WTC11 (cell line): ENCODE measurements at regions not wholly inside any gene's neighbourhood (a gene's known extent, or its start where the extent isn't known, plus 50 kb on each side); places are given as distances from the start of the nearest gene placed in this dataset.

ENCODE experiments used
- ATAC-seq: fragments of 200-7000 bp; cut with Tn5 transposase; 2 replicates; pipeline ENCODE4 v1.10.0; 2021; ENCODE audit warnings: mild to moderate bottlenecking, moderate library complexity
- CTCF ChIA-PET: fragments of 300-600 bp; sonication (Branson Sonifier 250); formaldehyde crosslinking; loops from one replicate; lab custom pipeline; 2021; ENCODE audit warnings: antibody characterized with exemption; lab: Charles Lee
- POLR2A ChIA-PET: fragments of 350-600 bp; sonication (Branson Sonifier 250); formaldehyde crosslinking; loops from one replicate; lab custom pipeline; 2021; ENCODE audit warnings: antibody characterized with exemption; lab: Charles Lee
- DNase-seq: peaks from one replicate; pipeline ENCODE4 v3.0.0; 2021; ENCODE audit warnings: low spot score
- H3K27ac Mint-ChIP-seq: 2 replicates; pipeline ENCODE4 v1.8.0; 2021; ENCODE audit warnings: mixed read lengths
- H3K27me3 Mint-ChIP-seq: 2 replicates; pipeline ENCODE4 v1.8.0; 2021; ENCODE audit warnings: low read depth, mild to moderate bottlenecking, moderate library complexity, mixed read lengths
- H3K36me3 Mint-ChIP-seq: 2 replicates; pipeline ENCODE4 v1.8.0; 2021; ENCODE audit warnings: mixed read lengths
- H3K4me1 Mint-ChIP-seq: 2 replicates; pipeline ENCODE4 v1.8.0; 2022; ENCODE audit warnings: mixed read lengths
- H3K4me3 Mint-ChIP-seq: 2 replicates; pipeline ENCODE4 v1.8.0; 2021; ENCODE audit warnings: mild to moderate bottlenecking, moderate library complexity, mixed read lengths
- H3K9me3 Mint-ChIP-seq: 2 replicates; pipeline ENCODE4 v1.8.0; 2021; ENCODE audit warnings: mixed read lengths
- EMX1 ChIP-seq: fragments of 250-450 bp; sonication (Bioruptor Pico); IDR thresholded peaks from 2 replicates; pipeline ENCODE4 v1.8.0; 2021; ENCODE audit warnings: mild to moderate bottlenecking
- FOXJ3 ChIP-seq: sonication (generic); formaldehyde crosslinking; IDR thresholded peaks from 2 replicates; pipeline ENCODE4 v1.9.0; 2021; ENCODE audit warnings: missing genetic modification reagents, mild to moderate bottlenecking, borderline replicate concordance
- FOXP1 ChIP-seq: sonication (generic); formaldehyde crosslinking; IDR thresholded peaks from 2 replicates; pipeline ENCODE4 v1.8.0; 2022; ENCODE audit warnings: missing genetic modification reagents, mild to moderate bottlenecking, moderate library complexity, borderline replicate concordance
- GABPB1 ChIP-seq: sonication (generic); formaldehyde crosslinking; IDR thresholded peaks from 2 replicates; pipeline ENCODE4 v1.8.1; 2023; ENCODE audit warnings: mild to moderate bottlenecking, missing genetic modification reagents
- GTF2I ChIP-seq: fragments of 250-450 bp; sonication (Bioruptor Pico); conservative IDR thresholded peaks from 2 replicates; pipeline ENCODE4 v1.4.0; 2021; ENCODE audit warnings: mild to moderate bottlenecking
- IRF2 ChIP-seq: sonication (generic); formaldehyde crosslinking; IDR thresholded peaks from 2 replicates; pipeline ENCODE4 v1.8.0; 2022; ENCODE audit warnings: low read depth, missing genetic modification reagents, borderline replicate concordance
- OVOL2 ChIP-seq: fragments of 250-450 bp; sonication (Bioruptor Pico); IDR thresholded peaks from 2 replicates; pipeline ENCODE4 v1.9.0; 2021; ENCODE audit warnings: mild to moderate bottlenecking, borderline replicate concordance
- PRDM15 ChIP-seq: sonication (generic); formaldehyde crosslinking; IDR thresholded peaks from 2 replicates; pipeline ENCODE4 v1.8.0; 2022; ENCODE audit warnings: missing genetic modification reagents
- SOX15 ChIP-seq: fragments of 250-450 bp; sonication (Bioruptor Pico); IDR thresholded peaks from 2 replicates; pipeline ENCODE4 v1.9.0; 2021; ENCODE audit warnings: mild to moderate bottlenecking
- USF1 ChIP-seq: sonication (generic); formaldehyde crosslinking; IDR thresholded peaks from 2 replicates; pipeline ENCODE4 v1.8.0; 2022; ENCODE audit warnings: mild to moderate bottlenecking, missing genetic modification reagents
- USF2 ChIP-seq: sonication (generic); formaldehyde crosslinking; IDR thresholded peaks from 2 replicates; pipeline ENCODE4 v1.8.1; 2023; ENCODE audit warnings: mild to moderate bottlenecking, missing genetic modification reagents, moderate library complexity
- ZBTB43 ChIP-seq: sonication (generic); formaldehyde crosslinking; IDR thresholded peaks from 2 replicates; pipeline ENCODE4 v1.8.1; 2023; ENCODE audit warnings: mild to moderate bottlenecking, missing genetic modification reagents
- ZNF219 ChIP-seq: sonication (generic); formaldehyde crosslinking; IDR thresholded peaks from 2 replicates; pipeline ENCODE4 v1.8.0; 2023; ENCODE audit warnings: missing genetic modification reagents, mild to moderate bottlenecking, borderline replicate concordance
- TF ChIP-seq, protein P1 (sequence below): sonication (generic); formaldehyde crosslinking; IDR thresholded peaks from 2 replicates; pipeline ENCODE4 v1.8.0; 2023; ENCODE audit warnings: missing genetic modification reagents, mild to moderate bottlenecking, borderline replicate concordance
- TF ChIP-seq, protein P2 (sequence below): sonication (generic); formaldehyde crosslinking; IDR thresholded peaks from 2 replicates; pipeline ENCODE4 v1.8.0; 2022; ENCODE audit warnings: mild to moderate bottlenecking, missing genetic modification reagents
- TF ChIP-seq, protein P3 (sequence below): sonication (generic); formaldehyde crosslinking; IDR thresholded peaks from 2 replicates; pipeline ENCODE4 v1.8.1; 2022; ENCODE audit warnings: low read depth, missing genetic modification reagents, borderline replicate concordance
- TF ChIP-seq, protein P4 (sequence below): sonication (generic); formaldehyde crosslinking; IDR thresholded peaks from 2 replicates; pipeline ENCODE4 v1.8.1; 2023; ENCODE audit warnings: mild to moderate bottlenecking, missing genetic modification reagents
- TF ChIP-seq, protein P5 (sequence below): fragments of 250-450 bp; sonication (Bioruptor Pico); conservative IDR thresholded peaks from 2 replicates; pipeline ENCODE4 v1.9.0; 2021; ENCODE audit warnings: mild to moderate bottlenecking

DNA sequence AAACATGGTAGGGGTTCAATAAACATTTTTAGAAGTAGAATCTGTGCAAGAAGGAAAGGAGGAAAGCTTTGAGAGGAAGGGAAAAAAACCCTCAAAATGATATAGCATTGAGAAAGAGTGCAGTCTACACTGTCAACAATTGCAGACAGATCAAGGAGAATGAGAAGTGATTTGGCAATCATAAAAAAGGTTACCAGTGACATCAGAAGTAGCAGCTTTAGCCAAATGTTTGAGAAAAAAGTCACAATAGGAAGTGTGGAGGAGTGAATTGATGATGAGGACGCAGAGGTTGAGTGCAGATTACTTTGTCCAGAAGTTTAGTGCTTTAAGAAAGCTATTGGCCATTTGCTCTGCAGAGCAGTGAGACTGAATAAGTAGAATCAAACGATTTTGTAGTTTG, 155.0 kb downstream of the GJA1 start:
- CTCF ChIA-PET, result interaction anchor here (0.7 to 0.9 kb wide), 2 partner anchors 70 to 190 kb away, joined by 3 read pairs; no protein-coding TSS in a partner anchor
- Mint-ChIP-seq H3K27me3 (no peaks in the 10 kb centered on the region; the same call in 1 of the 2 replicates), H3K9me3 (0 out of 2 replicates have a peak, but pooled peaks cover 3% of the 10 kb centered on the region)
- POLR2A ChIA-PET, result interaction anchor here (0.6 kb wide), 1 partner anchor 270 kb away, joined by 3 read pairs; no protein-coding TSS in a partner anchor
- TF ChIP-seq SOX15 (CRISPR knock-in tag) (no peak), OVOL2 (CRISPR knock-in tag) (no peak), USF2 (no peak), GTF2I (CRISPR knock-in tag) (no peak), USF1 (no peak), FOXP1 (CRISPR knock-in tag) (no peak), IRF2 (CRISPR knock-in tag) (no peak), ZBTB43 (CRISPR knock-in tag) (no peak), PRDM15 (CRISPR knock-in tag) (no peak), ZNF219 (CRISPR knock-in tag) (no peak), GABPB1 (CRISPR knock-in tag) (no peak), FOXJ3 (CRISPR knock-in tag) (no peak), EMX1 (CRISPR knock-in tag) (no peak)
- TF ChIP-seq, protein P1, sequence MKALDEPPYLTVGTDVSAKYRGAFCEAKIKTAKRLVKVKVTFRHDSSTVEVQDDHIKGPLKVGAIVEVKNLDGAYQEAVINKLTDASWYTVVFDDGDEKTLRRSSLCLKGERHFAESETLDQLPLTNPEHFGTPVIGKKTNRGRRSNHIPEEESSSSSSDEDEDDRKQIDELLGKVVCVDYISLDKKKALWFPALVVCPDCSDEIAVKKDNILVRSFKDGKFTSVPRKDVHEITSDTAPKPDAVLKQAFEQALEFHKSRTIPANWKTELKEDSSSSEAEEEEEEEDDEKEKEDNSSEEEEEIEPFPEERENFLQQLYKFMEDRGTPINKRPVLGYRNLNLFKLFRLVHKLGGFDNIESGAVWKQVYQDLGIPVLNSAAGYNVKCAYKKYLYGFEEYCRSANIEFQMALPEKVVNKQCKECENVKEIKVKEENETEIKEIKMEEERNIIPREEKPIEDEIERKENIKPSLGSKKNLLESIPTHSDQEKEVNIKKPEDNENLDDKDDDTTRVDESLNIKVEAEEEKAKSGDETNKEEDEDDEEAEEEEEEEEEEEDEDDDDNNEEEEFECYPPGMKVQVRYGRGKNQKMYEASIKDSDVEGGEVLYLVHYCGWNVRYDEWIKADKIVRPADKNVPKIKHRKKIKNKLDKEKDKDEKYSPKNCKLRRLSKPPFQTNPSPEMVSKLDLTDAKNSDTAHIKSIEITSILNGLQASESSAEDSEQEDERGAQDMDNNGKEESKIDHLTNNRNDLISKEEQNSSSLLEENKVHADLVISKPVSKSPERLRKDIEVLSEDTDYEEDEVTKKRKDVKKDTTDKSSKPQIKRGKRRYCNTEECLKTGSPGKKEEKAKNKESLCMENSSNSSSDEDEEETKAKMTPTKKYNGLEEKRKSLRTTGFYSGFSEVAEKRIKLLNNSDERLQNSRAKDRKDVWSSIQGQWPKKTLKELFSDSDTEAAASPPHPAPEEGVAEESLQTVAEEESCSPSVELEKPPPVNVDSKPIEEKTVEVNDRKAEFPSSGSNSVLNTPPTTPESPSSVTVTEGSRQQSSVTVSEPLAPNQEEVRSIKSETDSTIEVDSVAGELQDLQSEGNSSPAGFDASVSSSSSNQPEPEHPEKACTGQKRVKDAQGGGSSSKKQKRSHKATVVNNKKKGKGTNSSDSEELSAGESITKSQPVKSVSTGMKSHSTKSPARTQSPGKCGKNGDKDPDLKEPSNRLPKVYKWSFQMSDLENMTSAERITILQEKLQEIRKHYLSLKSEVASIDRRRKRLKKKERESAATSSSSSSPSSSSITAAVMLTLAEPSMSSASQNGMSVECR (CRISPR knock-in tag), result no peak
- TF ChIP-seq, protein P2, sequence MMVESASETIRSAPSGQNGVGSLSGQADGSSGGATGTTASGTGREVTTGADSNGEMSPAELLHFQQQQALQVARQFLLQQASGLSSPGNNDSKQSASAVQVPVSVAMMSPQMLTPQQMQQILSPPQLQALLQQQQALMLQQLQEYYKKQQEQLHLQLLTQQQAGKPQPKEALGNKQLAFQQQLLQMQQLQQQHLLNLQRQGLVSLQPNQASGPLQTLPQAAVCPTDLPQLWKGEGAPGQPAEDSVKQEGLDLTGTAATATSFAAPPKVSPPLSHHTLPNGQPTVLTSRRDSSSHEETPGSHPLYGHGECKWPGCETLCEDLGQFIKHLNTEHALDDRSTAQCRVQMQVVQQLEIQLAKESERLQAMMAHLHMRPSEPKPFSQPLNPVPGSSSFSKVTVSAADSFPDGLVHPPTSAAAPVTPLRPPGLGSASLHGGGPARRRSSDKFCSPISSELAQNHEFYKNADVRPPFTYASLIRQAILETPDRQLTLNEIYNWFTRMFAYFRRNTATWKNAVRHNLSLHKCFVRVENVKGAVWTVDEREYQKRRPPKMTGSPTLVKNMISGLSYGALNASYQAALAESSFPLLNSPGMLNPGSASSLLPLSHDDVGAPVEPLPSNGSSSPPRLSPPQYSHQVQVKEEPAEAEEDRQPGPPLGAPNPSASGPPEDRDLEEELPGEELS (CRISPR knock-in tag), result no peak
- TF ChIP-seq, protein P3, sequence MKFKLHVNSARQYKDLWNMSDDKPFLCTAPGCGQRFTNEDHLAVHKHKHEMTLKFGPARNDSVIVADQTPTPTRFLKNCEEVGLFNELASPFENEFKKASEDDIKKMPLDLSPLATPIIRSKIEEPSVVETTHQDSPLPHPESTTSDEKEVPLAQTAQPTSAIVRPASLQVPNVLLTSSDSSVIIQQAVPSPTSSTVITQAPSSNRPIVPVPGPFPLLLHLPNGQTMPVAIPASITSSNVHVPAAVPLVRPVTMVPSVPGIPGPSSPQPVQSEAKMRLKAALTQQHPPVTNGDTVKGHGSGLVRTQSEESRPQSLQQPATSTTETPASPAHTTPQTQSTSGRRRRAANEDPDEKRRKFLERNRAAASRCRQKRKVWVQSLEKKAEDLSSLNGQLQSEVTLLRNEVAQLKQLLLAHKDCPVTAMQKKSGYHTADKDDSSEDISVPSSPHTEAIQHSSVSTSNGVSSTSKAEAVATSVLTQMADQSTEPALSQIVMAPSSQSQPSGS (CRISPR knock-in tag), result no peak
- TF ChIP-seq, protein P4, sequence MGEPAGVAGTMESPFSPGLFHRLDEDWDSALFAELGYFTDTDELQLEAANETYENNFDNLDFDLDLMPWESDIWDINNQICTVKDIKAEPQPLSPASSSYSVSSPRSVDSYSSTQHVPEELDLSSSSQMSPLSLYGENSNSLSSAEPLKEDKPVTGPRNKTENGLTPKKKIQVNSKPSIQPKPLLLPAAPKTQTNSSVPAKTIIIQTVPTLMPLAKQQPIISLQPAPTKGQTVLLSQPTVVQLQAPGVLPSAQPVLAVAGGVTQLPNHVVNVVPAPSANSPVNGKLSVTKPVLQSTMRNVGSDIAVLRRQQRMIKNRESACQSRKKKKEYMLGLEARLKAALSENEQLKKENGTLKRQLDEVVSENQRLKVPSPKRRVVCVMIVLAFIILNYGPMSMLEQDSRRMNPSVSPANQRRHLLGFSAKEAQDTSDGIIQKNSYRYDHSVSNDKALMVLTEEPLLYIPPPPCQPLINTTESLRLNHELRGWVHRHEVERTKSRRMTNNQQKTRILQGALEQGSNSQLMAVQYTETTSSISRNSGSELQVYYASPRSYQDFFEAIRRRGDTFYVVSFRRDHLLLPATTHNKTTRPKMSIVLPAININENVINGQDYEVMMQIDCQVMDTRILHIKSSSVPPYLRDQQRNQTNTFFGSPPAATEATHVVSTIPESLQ (CRISPR knock-in tag), result no peak
- TF ChIP-seq, protein P5, sequence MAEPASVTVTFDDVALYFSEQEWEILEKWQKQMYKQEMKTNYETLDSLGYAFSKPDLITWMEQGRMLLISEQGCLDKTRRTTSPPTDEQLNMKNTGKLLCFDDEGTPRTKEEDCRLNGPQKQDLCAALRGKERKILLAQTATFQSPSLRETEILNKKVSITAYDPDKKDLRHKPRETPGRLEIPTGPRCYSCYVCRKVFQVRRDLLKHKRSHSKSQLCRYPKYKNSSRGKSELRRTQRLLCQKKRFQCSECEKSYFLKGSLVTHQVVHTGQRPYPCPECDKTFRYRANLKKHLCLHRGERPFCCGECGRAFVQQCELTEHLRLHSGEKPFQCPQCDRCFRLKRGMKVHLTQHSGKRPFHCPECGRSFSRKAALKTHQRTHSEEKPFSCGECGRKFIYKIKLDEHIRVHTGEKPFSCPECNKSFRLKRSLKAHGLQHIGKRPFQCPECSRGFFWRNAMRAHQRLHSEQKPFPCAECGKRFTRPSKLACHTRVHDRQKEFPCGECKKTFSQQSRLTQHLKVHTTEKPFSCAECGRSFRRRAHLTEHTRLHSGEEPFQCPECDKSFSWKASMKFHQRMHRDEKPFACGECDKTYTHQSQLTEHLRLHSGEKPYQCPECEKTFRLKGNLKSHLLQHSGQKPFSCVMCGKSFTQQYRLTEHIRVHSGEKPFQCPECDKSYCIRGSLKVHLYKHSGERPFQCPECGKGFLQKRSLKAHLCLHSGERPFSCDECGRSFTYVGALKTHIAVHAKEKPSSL (CRISPR knock-in tag), result no peak
- TF ChIP-seq, all 79 proteins: peak for 0
- no peak for ATAC-seq
- Mint-ChIP-seq H3K4me1 (peaks cover 13% of the 10 kb centered on the region), H3K4me3 (no peak overlapping the region), H3K27ac (no peak overlapping the region), H3K36me3 (no peaks in the 10 kb centered on the region)
- no peak for DNase-seq
